HG03045 (cell line): ENCODE measurements at regions not wholly inside any gene's neighbourhood (a gene's known extent, or its start where the extent isn't known, plus 50 kb on each side); places are given as distances from the start of the nearest gene placed in this dataset.

Source experiments
- ATAC-seq: cut with Tn5 transposase; IDR thresholded peaks from one replicate; pipeline ENCODE4 v1.9.1; 2021; ENCODE audit warnings: mild to moderate bottlenecking, moderate library complexity; ENCODE audit not compliant: unreplicated experiment

- no peak for ATAC-seq
Observed at GRCh38 chr16:52896478-52897164, 156.1 kb downstream of the CHD9NB start.

GRCh38 chr16:52874042-52874441 lies 178.7 kb downstream of the CHD9NB start:
- no peak for ATAC-seq

- no peak for ATAC-seq
Observed at GRCh38 chr16:52872731-52873130, 180.0 kb downstream of the CHD9NB start.

GRCh38 chr16:52871481-52871880 lies 181.2 kb downstream of the CHD9NB start:
- no peak for ATAC-seq

GRCh38 chr16:52869243-52869642 lies 183.5 kb downstream of the CHD9NB start:
- ATAC-seq, result no peak

GRCh38 chr16:52863000-52863399 lies 189.7 kb downstream of the CHD9NB start:
- ATAC-seq, result no peak

- ATAC-seq, result no peak
Observed at GRCh38 chr16:52861614-52862022, 191.1 kb downstream of the CHD9NB start.

- ATAC-seq, result no peak
Observed at GRCh38 chr16:52855463-52855862, 197.2 kb downstream of the CHD9NB start.

GRCh38 chr16:52852978-52853377 lies 199.7 kb downstream of the CHD9NB start:
- ATAC-seq, result no peak

GRCh38 chr16:52851211-52851740 lies 201.4 kb downstream of the CHD9NB start:
- ATAC-seq, result no peak

GRCh38 chr16:52843381-52843780 lies 209.3 kb downstream of the CHD9NB start:
- no peak for ATAC-seq

GRCh38 chr16:52837251-52837650 lies 215.4 kb downstream of the CHD9NB start:
- no peak for ATAC-seq

- no peak for ATAC-seq
Observed at GRCh38 chr16:52834736-52835465, 217.8 kb downstream of the CHD9NB start.

- no peak for ATAC-seq
Observed at GRCh38 chr16:52832771-52833170, 219.9 kb downstream of the CHD9NB start.

- ATAC-seq, result no peak
Observed at GRCh38 chr16:52827456-52827855, 225.2 kb downstream of the CHD9NB start.

- ATAC-seq, result no peak
Observed at GRCh38 chr16:52825892-52826291, 226.8 kb downstream of the CHD9NB start.

- ATAC-seq, result no peak
Observed at GRCh38 chr16:52819808-52820207, 232.9 kb downstream of the CHD9NB start.

- ATAC-seq, result no peak
Observed at GRCh38 chr16:52819405-52819804, 233.3 kb downstream of the CHD9NB start.

GRCh38 chr16:52817696-52818095 lies 235.0 kb downstream of the CHD9NB start:
- no peak for ATAC-seq

- no peak for ATAC-seq
Observed at GRCh38 chr16:52816993-52817392, 235.7 kb downstream of the CHD9NB start.

GRCh38 chr16:52812678-52813556 lies 239.8 kb downstream of the CHD9NB start:
- no peak for ATAC-seq
